ENCODE measurements at regions not wholly inside any gene's neighbourhood (a gene's known extent, or its start where the extent isn't known, plus 50 kb on each side); places are given as distances from the start of the nearest gene placed in this dataset.
"Not testable (repeated sequence)": the region's sequence is repeated elsewhere in the genome, so short reads cannot be mapped to it uniquely, and the experiment has no call there.

DNA sequence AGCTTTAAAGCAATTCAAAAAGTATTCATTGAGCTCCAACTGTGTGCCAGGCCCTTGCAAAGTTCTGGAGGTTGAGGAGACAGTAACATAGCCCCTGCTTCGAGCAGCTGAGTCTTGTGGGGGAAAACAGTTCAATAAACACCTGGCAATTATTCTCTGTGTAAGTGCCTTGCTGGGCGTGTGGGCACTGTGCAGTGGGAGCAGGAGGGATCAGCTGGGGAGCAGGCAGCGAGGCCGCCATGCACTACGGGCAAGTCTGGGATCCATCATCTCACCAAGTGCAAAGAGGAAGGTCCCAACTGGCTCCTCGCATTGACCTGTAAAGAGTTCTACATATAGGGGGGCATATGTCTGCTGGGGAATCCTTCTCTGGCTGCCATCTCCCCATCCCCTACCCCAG, 342.2 kb upstream of the HS6ST1 start:
- no peak for DNase-seq (ENCODE audit: low read depth)

DNA sequence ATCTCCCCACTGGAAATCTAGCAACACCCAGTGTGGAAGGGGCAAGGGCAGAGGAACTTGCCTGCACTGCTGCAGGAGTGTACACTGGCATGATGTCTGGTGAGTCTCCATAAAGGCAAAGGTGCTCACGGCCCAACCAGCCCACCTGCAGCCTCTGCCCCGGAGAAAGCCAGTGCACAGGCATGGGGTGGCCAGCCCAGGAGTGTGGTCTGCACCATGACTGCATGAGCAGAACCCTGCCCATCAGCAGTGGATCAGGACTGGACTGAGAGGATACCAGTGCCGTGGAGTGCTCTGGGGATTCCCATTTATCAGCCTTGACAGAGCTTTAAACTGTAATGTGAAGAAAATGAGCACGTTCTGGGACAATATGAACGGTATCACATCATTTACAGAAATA, 342.6 kb upstream of the HS6ST1 start:
- no peak for DNase-seq (ENCODE audit: low read depth)

DNA sequence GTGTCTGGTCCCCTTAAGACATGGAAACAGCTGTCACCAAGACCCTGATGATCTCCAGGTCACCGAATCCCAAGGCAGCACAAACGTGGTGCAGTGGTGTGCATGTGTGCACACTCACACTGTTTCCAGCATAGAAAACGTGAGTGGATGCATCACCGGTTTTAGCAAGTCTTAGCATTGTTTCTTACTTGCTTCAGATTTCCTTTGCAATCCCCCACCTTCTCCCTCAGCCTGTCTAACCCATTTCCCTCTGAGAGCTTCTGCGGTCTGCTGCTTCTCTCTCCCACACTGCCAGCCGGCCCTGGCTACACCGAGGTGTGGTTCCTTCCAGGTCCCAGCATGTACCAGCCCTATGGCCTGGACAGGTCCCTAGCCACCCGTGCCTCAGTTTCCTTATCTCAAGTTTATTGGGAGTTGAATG, 343.4 kb upstream of the HS6ST1 start:
- DNase-seq (ENCODE audit: low read depth), result no peak

DNA sequence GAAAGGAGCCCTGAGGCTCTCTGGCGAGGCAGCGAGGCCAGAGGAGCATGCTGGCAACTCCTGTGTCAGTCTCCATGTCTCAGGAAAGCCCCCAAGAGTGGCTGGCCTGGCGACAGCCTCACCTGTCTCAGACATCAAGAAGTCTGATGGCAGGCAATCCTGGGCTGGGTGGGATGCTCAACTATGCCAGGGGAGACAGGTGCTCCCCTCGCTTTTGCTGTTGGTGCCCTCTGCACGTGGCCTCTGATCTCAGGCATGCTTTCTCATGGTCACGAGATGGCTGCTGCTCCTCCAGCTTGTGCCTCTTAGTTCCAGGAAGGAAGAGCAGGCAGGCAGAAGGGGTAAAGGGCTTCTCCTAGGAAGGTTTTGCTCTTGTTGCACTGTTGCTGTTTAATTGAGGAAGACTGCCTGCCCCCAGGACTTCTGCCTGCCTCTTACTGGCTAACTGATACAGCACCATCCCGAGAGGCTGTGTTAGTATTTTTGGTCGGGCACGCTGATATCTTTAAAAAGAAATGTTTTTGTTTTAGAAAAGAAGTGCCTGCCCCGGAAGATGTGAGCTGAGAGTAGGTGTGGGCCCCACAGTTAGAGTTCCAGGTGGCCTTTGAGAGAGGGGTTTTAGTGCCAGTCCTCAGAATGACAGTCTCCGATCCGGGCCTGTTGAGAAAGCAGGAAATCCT, 344.8 kb upstream of the HS6ST1 start:
- no peak for DNase-seq (ENCODE audit: low read depth)

DNA sequence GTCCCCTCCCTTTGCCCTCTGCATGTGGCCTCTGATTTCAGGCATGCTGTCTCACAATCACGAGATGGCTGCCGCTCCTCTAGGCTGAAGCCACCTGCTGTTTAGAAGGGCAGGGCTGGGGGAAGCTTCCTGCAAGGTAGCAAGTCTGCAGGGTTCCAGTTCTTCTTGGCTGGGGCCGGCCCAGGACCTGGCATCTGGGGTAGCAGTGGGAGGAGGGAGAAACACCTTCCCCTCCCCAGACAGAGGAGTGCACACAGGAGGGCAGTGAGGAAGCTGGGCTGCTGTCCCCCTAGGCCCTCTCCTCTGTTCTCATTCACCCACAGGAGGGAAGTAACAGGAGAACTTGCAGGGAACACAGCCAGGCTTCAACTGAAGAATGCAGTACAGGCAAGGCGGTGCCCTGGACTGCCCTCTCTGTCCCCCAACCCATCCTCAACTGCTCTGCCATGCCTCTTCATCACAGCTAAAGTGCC, 345.9 kb upstream of the HS6ST1 start:
- DNase-seq (ENCODE audit: low read depth), result no peak

DNA sequence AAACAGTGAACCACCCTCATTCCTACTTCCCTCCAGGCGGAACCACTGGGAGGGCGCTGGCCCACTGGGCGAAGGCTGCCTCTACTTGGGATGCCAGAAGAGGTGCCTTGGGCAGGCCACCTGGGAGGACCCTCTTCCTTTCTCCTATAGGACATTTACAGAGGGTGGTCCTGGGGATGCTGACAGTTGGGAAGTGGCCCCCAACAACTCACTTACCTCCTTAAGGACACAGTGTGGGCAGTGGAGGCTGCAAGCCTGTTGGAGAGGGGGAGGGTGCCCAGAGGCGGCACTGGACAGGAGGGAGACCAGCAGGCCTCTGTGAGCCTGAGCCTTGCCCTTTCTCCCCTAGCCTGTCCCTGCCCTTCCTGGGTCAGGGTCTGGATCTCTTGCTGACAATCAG, 346.4 kb upstream of the HS6ST1 start:
- DNase-seq (ENCODE audit: low read depth), result no peak

DNA sequence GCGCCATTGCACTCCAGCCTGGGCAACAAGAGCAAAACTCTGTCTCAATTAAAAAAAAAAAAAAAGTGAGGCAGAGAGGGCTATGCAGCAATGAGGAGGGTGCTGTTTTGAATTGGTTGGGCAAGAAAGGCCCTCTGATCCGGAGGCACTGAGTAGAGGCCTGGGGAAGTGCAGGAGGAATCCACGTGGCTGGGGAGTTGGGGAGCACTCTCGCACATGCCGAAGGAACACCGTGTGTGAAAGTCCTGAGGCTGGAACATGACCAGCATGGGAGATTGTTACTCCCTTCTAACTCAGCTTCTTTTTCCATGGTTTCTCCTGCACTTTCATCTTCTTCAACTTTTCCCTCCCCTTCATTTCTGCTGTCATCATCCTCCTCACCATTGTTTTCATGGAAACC, 347.9 kb upstream of the HS6ST1 start:
- no peak for DNase-seq (ENCODE audit: low read depth)

DNA sequence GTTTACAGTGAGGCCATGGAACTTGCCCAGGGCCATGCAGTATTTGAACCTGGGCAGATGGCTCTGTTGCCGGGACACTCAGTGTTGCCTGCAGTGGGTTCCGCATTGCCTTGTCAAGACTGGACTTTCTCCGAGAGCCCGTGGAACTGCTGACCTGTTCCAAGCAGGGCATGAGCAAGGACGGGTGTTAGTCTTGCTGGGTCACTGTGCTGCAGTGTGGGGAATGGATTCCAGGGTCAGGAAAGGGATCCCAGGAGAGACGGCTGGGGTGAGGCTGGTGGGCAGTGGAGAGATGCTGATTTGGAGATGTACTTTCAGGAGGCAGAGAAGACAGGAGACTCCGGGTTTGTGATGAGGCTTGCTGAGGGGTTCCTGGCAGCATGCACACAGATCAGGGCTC, 348.7 kb upstream of the HS6ST1 start:
- DNase-seq (ENCODE audit: low read depth), result no peak

DNA sequence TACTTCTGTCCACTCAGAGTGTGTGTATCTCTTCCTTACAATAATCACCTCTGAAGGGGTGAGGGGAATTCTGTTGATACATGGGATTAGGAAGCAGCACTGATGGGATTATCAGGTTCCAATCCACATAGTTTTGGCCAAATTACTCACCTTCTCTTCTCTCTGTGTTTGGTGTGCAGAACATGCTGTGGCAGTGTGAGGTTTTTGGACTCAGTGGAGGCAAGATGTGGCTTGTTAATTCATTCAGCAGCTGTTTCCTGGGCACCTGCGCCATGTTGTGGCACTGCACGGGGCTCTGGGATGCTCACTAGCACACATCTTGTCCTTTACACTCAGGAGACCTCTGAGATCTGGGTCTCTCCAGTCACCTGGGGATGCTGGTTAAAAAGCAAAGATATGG, 350.3 kb upstream of the HS6ST1 start:
- no peak for DNase-seq (ENCODE audit: low read depth)

DNA sequence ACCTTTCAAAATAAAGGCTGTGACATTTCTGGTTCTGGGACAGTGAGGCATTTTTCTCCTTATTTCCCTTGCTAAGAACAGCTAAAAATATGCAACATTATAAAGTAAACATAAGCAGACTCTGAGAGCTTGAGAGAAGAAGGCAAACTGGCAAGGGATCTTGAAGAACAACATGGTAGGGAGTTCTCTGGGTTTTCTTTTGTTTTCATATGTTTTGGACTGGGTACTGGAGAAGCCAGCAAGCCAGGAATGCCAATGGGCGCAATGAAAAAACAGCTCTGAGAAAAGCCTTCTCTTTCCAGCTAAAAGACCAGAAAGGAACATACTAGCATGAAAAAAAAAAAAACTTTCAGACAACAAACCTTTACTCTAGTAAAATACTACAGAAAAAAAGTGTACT, 351.4 kb upstream of the HS6ST1 start:
- DNase-seq (ENCODE audit: low read depth), result no peak

DNA sequence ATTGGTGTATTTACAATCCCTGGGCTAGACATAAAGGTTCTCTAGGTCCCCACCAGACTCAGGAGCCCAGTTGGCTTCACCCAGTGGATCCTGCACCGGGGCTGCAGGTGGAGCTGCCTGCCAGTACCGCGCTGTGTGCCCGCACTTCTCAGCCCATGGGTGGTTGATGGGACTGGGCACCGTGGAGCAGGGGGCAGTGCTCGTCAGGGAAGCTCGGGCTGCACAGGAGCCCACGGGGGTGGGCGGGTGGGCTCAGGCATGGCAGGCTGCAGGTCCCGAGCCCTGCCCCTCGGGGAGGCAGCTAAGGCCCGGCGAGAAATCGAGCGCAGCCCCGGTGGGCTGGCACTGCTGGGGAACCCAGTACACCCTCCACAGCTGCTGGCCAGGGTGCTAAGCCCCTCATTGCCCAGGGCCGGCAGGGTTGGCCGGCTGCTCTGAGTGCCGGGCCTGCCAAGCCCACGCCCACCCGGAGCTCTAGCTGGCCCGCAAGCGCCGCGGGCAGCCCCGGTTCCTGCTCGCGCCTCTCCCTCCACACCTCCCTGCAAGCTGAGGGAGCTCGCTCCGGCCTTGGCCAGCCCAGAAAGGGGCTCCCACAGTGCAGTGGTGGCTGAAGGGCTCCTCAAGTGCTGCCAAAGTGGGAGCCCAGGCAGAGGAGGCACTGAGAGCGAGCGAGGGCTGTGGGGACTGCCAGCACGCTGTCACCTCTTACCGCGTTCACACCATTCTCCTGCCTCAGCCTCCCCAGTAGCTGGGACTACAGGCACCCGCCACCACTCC, 353.5 kb upstream of the HS6ST1 start:
- not testable (repeated sequence) for DNase-seq (ENCODE audit: low read depth)

DNA sequence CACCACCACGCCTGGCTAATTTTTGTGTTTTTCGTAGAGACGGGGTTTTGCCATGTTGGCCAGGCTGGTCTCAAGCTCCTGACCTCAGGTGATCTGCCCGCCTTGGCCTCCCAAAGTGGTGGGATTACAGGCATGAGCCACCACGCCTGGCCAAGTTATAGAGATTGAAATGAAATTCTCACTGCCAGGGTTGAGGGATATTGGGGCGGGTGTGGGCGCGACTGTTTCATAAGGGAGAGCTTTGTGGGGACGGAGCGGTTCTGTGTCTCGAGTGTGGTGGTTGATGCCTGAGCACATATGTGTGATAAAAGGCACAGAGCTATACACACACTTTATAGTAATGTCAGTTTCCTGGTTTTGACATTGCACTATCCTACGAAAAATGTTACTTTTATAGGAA, 361.0 kb upstream of the HS6ST1 start:
- not testable (repeated sequence) for DNase-seq (ENCODE audit: low read depth)

DNA sequence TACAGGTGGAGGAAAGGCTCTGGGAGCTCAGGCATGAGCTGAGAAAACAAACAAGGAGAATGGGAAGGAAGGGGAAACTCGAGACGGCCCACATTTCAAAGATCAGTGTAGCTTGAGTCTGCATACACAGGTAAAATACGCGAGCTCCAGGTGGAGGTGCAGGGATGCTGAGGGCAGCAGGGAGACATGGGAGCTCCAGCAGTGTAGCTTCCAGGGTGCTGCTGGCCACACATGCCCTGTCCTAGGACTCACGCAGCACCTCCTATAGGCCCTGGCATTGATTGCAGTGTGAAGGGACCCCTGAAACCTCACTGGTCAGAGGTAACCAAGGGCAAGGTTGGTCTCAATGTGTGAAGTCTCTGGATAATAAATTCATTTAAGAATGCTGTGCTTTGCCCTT, 362.8 kb upstream of the HS6ST1 start:
- no peak for DNase-seq (ENCODE audit: low read depth)

DNA sequence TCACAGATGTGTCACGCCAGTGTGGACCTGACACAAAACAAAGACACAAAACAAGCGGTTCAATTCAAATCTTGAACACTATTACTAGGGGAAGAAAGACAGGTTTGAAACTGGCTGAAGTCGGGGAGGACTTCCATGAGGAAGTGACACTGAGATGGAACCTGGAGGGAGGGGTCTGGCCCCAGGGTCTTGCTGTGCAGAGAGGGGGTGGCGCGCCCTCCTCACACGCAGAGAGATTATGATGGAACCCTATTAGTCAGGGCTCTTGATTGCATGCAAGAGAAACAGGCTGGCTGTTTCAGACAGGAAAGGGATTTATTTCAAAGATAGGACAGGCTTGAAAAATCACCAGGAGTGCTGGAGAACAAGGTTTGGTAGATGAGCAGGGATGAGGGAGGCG, 363.6 kb upstream of the HS6ST1 start:
- no peak for DNase-seq (ENCODE audit: low read depth)

DNA sequence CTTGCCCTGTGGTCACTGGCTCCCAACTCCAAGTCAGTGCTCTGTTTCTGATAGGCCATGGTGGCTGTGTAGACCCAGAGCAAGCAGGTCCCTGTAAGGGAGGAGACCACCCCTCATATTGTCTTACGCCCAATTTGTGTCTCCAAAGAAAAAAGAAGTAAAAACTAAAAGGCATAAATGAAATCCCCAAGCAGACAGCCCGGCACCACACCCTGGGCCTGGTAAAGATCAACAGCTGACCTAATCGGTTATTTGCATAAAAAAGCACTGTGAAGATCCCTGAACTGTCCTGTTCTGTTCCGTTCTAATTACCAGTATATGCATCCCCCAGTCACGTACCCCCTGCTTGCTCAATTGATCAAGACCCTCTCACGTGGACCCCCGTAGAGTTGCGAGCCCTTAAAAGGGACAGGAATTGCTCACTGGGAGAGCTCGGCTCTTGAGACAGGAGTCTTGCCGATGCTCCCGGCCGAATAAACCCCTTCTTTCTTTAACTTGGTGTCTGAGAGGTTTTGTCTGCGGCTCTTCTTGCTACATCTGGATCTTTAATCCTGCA, 364.1 kb upstream of the HS6ST1 start:
- DNase-seq (ENCODE audit: low read depth), result no peak

DNA sequence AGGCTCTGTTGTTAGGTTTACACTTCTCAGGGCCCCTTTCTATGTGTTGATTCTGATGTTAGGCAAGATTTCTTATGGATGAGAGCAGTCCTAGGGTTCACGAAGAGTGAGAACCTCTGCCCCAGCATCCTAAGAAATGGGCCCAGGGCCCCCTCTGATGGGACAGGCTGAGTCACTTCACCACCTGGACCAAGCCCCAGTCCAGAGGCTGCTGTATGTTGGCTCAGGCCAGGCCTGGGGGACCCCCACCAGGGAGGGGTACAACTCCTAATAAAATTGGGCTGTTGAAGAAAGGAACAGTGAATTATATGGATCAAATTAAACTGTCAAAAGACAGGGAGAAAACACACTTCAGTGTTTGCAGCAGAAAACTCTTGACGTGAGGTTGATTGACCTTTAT, 365.9 kb upstream of the HS6ST1 start:
- DNase-seq (ENCODE audit: low read depth), result no peak

DNA sequence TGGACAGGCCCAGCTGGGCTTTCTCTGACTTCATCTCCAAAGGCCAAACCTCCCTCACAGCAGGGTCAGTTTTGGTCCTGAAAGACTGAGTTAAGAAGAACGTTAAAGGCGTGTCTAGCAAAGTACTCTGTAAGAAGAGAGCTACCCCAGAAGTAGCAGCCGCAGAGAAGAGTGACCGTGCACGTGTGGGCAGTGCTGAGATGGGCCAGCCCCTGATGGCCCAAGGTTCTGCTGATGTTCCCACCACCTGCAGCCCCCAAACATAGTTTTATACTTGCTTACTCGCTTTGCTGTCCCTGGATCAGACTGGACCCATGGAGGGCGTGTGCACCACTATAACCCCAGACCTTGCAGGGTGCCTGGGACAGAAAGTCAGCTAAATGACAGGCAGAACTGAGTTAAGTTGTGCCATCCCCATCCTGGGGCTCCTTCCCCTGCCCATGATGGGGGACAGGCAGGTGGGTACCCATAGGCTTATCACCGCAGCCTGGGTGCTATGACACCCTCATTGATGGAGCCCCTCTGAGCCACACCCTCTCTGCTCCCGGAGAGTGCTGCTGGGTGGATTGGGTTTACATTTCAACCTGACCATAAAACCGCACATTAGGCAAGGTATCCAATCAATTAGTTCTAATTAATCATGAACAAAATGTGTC, 367.3 kb upstream of the HS6ST1 start:
- DNase-seq (ENCODE audit: low read depth), result no peak

DNA sequence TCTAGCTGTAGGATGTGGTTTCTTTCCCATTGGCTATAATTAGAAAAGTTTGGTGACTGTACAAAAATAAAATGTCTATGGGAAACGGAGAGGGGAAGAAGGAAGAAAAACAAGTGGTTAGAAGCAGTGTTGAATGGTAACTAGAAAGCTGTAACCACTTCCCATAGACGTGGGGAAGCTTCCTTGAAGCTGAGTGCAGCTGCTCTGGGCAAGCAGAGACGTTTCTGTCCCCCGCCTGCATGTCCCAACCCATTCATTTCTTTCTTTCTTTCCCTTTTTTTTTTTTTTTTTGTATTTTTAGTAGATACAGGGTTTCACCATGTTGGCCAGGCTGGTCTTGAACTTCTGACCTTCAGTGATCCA, 367.8 kb upstream of the HS6ST1 start:
- no peak for DNase-seq (ENCODE audit: low read depth)

DNA sequence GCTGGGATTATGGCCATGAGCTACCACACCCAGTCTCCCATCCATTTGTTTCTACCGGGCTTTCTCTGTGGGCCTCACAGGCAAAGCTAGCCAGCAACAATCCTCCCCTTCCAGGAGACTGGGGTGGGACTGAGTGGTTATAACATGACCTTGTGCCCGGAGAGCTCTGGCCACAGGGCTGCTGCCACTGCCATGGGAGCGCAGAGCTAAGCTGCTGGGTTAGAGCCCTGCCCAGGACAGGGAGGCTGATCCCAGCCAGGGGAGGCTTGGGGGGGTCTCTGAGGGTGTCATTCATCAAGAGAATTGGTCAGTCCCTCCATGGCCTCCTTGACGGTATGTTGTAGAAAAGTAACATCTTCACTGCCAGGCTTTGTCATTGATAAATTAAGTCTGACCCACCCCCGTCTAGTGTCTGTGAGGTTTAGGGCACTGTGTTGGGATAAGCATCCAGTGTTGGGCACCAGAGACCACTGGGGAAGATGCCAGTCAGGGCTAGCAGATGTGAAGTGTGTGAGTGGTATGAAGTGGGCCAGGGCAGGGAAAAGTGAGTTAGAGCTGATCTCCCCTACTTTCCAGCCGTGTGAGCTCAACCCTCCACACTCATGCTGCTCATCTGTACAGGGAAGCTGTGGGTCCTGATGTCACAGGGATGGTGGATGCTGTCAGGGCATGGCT, 368.4 kb upstream of the HS6ST1 start:
- DNase-seq (ENCODE audit: low read depth), result no peak

DNA sequence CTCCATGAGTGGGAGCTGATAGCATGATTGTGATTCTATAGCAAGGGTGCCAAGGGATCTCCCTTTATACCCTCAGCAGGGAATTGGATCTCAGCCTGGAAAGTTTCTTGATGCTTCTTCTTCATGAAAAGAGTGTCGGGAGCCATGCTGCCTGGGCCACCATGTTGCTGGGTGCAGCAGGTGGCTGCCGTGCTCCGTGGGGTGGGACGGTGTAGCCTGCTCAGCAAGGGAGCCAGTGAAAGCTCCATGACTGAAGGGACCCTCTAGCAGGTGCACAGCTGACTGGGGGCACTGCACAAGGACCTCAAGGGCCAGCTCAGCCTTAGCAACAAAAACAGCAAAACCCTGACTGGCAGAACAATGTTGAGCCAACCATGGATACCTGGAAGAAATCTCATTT, 368.9 kb upstream of the HS6ST1 start:
- no peak for DNase-seq (ENCODE audit: low read depth)

DNA sequence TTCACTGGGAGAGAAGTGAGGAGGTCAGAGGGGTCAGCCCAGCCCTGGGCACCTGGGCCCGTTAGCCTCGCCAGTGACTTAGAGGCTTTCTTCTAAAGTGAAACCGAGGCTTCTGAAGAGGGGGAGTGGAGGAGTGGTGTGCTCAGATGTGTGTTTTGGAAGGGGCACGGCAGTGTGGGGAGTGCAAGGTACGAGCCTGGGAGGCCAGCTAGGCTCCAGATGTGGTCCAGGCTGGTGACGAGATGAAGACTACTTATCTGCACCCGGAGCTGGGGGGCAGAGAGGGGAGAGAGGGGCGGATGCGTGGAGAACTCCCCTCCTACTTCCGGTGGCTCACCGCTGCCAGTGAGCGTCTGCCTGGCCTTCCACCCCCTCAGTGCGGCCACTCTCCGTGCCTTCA, 371.3 kb upstream of the HS6ST1 start:
- DNase-seq (ENCODE audit: low read depth), result no peak

DNA sequence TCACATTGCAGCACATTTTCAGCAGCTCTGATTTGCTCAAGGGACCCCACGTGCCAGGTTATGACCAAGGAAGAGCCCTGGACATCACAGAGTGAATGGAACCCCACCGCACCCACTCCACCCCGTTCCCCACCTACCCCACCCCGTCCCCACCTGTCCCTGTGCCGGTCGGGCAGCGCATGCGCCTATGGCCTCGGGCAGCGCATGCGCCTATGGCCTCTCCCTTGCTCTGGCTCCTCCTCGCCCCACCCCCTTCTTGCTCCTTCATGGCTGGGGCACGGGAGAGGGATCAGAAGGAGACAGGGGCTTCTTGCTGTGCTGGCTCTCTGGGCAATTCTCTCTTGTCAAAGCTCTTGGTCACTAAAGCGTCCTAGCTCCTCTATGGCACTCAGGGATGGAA, 371.8 kb upstream of the HS6ST1 start:
- no peak for DNase-seq (ENCODE audit: low read depth)
